ENCODE measurements at regions not wholly inside any gene's neighbourhood (a gene's known extent, or its start where the extent isn't known, plus 50 kb on each side); places are given as distances from the start of the nearest gene placed in this dataset.

- H2AFZ ChIP-seq (replicated peaks), result no peak overlapping the region
- H4K20me1 ChIP-seq (ENCODE audit: low read depth), result peaks cover 3% of the 10 kb centered on the region
- no peaks in the 10 kb centered on the region for H3K36me3 ChIP-seq
- no peak for TF ChIP-seq EZH2phosphoT487 (IDR thresholded peaks at IDR 0.05)
- H3K27me3 Mint-ChIP-seq (ENCODE audit: insufficient read depth, low read depth), result peaks cover 10% of the 10 kb centered on the region
- H3K27ac ChIP-seq, result no peak overlapping the region
- no peak overlapping the region for H3K4me3 ChIP-seq
- H3K4me2 ChIP-seq, result no peak overlapping the region
- H3K9me3 Mint-ChIP-seq, result peaks cover 2% of the 10 kb centered on the region
- no peaks in the 10 kb centered on the region for H3K79me2 ChIP-seq (ENCODE audit: low read depth)
- DNase-seq (ENCODE audit: low spot score), result no peak
- H3K27me3 ChIP-seq, result peaks cover 58% of the 10 kb centered on the region
- H3K9ac ChIP-seq, result no peak overlapping the region
- no peaks in the 10 kb centered on the region for H3K4me1 ChIP-seq
- H3F3A ChIP-seq (ENCODE audit: low read depth), result no peaks in the 10 kb centered on the region
- no peak overlapping the region for H3K27ac Mint-ChIP-seq
- peaks cover 3% of the 10 kb centered on the region for H3K4me1 Mint-ChIP-seq
- no peak overlapping the region for H3K4me3 Mint-ChIP-seq
- no peaks in the 10 kb centered on the region for H3K9me3 ChIP-seq (ENCODE audit: low read depth)
- H3K36me3 Mint-ChIP-seq, result no peaks in the 10 kb centered on the region
These were observed 52.1 kb upstream of the LMX1B start for GRCh38 chr9:126561582-126561981.

- no peaks in the 10 kb centered on the region for H3F3A ChIP-seq (ENCODE audit: low read depth)
- H3K36me3 ChIP-seq, result no peaks in the 10 kb centered on the region
- TF ChIP-seq CTCF (IDR thresholded peaks at IDR 0.05) (no peak), EZH2phosphoT487 (IDR thresholded peaks at IDR 0.05) (no peak), EZH2 (IDR thresholded peaks at IDR 0.05) (no peak)
- H3K9me3 ChIP-seq (ENCODE audit: low read depth), result no peaks in the 10 kb centered on the region
- Mint-ChIP-seq H3K36me3 (no peaks in the 10 kb centered on the region), H3K9me3 (peaks cover 2% of the 10 kb centered on the region), H3K4me3 (no peak overlapping the region), H3K27me3 (ENCODE audit: insufficient read depth, low read depth) (peaks cover 10% of the 10 kb centered on the region), H3K4me1 (no peaks in the 10 kb centered on the region), H3K27ac (no peak overlapping the region)
- peaks cover 3% of the 10 kb centered on the region for H4K20me1 ChIP-seq (ENCODE audit: low read depth)
- no peak overlapping the region for H3K9ac ChIP-seq
- DNase-seq (ENCODE audit: low spot score), result no peak
- no peaks in the 10 kb centered on the region for H3K79me2 ChIP-seq (ENCODE audit: low read depth)
- no peak overlapping the region for H3K27ac ChIP-seq
- H3K4me2 ChIP-seq, result no peak overlapping the region
- H3K4me3 ChIP-seq, result no peak overlapping the region
- H3K4me1 ChIP-seq, result no peaks in the 10 kb centered on the region
- H3K27me3 ChIP-seq, result peaks cover 69% of the 10 kb centered on the region
- H2AFZ ChIP-seq (replicated peaks), result no peak overlapping the region
These were observed 50.2 kb upstream of the LMX1B start for GRCh38 chr9:126563556-126563955.

Measured in neural progenitor cell (in vitro differentiated cells).